CD4-positive, alpha-beta T cell (primary cell): ENCODE measurements at regions not wholly inside any gene's neighbourhood (a gene's known extent, or its start where the extent isn't known, plus 50 kb on each side); places are given as distances from the start of the nearest gene placed in this dataset.

Source experiments
- ATAC-seq: fragments of 200-7000 bp; cut with Tn5 transposase; one replicate; pipeline ENCODE4 v1.10.0; 2022; ENCODE audit warnings: mild to moderate bottlenecking; ENCODE audit not compliant: poor library complexity
- CTCF ChIA-PET: fragments of 350-600 bp; sonication (Branson Sonifier 250); formaldehyde crosslinking; loops from one replicate; lab custom pipeline; 2021; ENCODE audit warnings: antibody characterized with exemption, inconsistent platforms; lab: Charles Lee
- POLR2A ChIA-PET: fragments of 350-600 bp; sonication (Branson Sonifier 250); formaldehyde crosslinking; loops from one replicate; lab custom pipeline; 2021; ENCODE audit warnings: antibody characterized with exemption, inconsistent platforms; lab: Charles Lee
- DNase-seq, 14 experiments: peaks; one replicate each; pipeline ENCODE4 v3.0.0-alpha.2; 2013 to 2020; ENCODE audit warnings: mixed read lengths in 2 of 14
- H3K27ac ChIP-seq, 2 donors: one replicate each; pipeline versions ENCODE4 v1.5.1 to v1.7.0; 2013; ENCODE audit warnings: low read length in 2 of 2, low read depth in 1 of 2, mild to moderate bottlenecking in 1 of 2
- H3K27me3 ChIP-seq, 2 experiments: 1 replicate in 1 of 2; 2 replicates in 1 of 2; pipeline versions ENCODE4 v1.6.1 to v1.7.0; 2013; ENCODE audit warnings: low read length in 2 of 2, control low read depth in 1 of 2, mild to moderate bottlenecking in 1 of 2, moderate library complexity in 1 of 2; ENCODE audit not compliant: insufficient read depth in 2 of 2, control insufficient read depth in 1 of 2
- H3K36me3 ChIP-seq: one replicate; pipeline ENCODE4 v1.6.1; 2013; ENCODE audit warnings: low read length, control low read depth; ENCODE audit not compliant: insufficient read depth
- H3K4me1 ChIP-seq: one replicate; pipeline ENCODE4 v1.6.1; 2013; ENCODE audit warnings: low read length, control low read depth; ENCODE audit not compliant: insufficient read depth
- H3K4me3 ChIP-seq: one replicate; pipeline ENCODE4 v1.5.1; 2013; ENCODE audit warnings: mild to moderate bottlenecking, low read length, moderate library complexity
- H3K9me3 ChIP-seq, 2 experiments: 1 replicate in 1 of 2; 2 replicates in 1 of 2; pipeline versions ENCODE4 v1.6.1 to v1.7.0; 2013; ENCODE audit warnings: low read length in 2 of 2, mild to moderate bottlenecking in 2 of 2, control low read depth in 1 of 2, moderate library complexity in 1 of 2; ENCODE audit not compliant: control insufficient read depth in 1 of 2, insufficient read depth in 1 of 2
- H3K27ac Mint-ChIP-seq: one replicate; pipeline ENCODE4 v1.8.0; 2020; ENCODE audit warnings: mixed read lengths
- H3K27me3 Mint-ChIP-seq: one replicate; pipeline ENCODE4 v1.8.0; 2021; ENCODE audit warnings: mixed read lengths
- H3K36me3 Mint-ChIP-seq: one replicate; pipeline ENCODE4 v1.8.0; 2021; ENCODE audit warnings: low read depth, mixed read lengths
- H3K4me1 Mint-ChIP-seq: one replicate; pipeline ENCODE4 v1.8.0; 2021; ENCODE audit warnings: low read depth, mixed read lengths
- H3K4me3 Mint-ChIP-seq: one replicate; pipeline ENCODE4 v1.8.0; 2020; ENCODE audit warnings: mild to moderate bottlenecking, mixed read lengths
- H3K9me3 Mint-ChIP-seq: one replicate; pipeline ENCODE4 v1.8.0; 2020; ENCODE audit warnings: mixed read lengths
- intact Hi-C, 2 experiments: fragments of 100-400 bp; cut with DNase I in 1 of 2; cut with micrococcal nuclease in 1 of 2; formaldehyde crosslinking; loops; one replicate each; pipeline versions ENCODE4 v1.15.1 to v1.9.0; 2023 to 2025; cut with DNase I, micrococcal nuclease
- TF ChIP-seq, protein P1 (sequence below): fragments of 200-600 bp; IDR thresholded peaks from one replicate; pipeline ENCODE4 v1.8.0; 2022; ENCODE audit warnings: antibody characterized with exemption, mild to moderate bottlenecking

DNA sequence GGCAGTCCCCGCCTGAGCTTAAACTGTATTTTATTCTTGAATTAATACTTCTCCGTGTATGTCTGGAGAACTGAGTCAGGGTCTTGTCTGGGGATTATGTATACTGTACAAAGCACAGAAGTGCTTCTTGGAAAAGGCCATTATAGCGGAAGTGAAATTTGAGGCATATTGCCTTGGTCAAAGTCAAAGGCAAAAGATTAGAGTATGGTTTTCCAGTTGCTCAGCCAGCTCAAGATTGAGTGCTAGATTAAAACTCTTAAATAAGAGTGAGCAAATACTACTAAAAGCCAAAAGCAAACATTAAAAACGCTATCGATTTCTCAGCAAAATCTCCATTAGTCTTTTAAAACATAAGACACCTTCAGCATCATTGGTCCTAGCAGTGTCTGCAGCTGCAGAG lies 207.7 kb upstream of the MAN1A1 start:
- Mint-ChIP-seq H3K9me3 (peaks cover 2% of the 10 kb centered on the region), H3K4me3 (no peak overlapping the region), H3K4me1 (no peaks in the 10 kb centered on the region), H3K36me3 (no peaks in the 10 kb centered on the region), H3K27me3 (no peaks in the 10 kb centered on the region), H3K27ac (no peak overlapping the region)
- Histone ChIP-seq H3K27me3 (no peaks in the 10 kb centered on the region), H3K27ac (no peak overlapping the region), H3K9me3 (no peaks in the 10 kb centered on the region), H3K4me1 (no peaks in the 10 kb centered on the region), H3K4me3 (no peak overlapping the region), H3K36me3 (no peaks in the 10 kb centered on the region)
- ChIA-PET POLR2A (no interaction called here), CTCF (no interaction called here)
- TF ChIP-seq, protein P1, sequence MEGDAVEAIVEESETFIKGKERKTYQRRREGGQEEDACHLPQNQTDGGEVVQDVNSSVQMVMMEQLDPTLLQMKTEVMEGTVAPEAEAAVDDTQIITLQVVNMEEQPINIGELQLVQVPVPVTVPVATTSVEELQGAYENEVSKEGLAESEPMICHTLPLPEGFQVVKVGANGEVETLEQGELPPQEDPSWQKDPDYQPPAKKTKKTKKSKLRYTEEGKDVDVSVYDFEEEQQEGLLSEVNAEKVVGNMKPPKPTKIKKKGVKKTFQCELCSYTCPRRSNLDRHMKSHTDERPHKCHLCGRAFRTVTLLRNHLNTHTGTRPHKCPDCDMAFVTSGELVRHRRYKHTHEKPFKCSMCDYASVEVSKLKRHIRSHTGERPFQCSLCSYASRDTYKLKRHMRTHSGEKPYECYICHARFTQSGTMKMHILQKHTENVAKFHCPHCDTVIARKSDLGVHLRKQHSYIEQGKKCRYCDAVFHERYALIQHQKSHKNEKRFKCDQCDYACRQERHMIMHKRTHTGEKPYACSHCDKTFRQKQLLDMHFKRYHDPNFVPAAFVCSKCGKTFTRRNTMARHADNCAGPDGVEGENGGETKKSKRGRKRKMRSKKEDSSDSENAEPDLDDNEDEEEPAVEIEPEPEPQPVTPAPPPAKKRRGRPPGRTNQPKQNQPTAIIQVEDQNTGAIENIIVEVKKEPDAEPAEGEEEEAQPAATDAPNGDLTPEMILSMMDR: no peak
- ATAC-seq (no peak), DNase-seq (no peak)
- intact Hi-C loops: no loop called here

DNA sequence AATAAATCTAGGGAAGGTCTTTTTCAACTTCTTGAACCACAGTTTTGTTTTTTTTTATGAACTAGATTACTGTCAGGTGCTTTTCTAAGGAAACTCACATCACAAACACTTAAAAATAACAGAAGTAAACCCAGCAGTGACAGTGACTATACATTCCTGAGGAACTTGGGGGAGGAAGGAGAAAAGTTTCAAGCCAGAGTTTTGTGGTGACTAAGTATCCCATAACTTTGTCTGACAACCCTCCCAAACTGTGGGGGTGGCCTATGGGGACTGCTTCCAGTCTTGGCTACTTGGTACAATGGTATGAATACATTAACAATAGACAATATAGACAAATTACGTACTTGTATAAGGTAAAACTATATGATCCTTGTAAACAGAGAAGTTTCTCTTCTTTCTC lies 202.5 kb upstream of the MAN1A1 start:
- no peaks in the 10 kb centered on the region for H3K4me1 ChIP-seq
- H3K36me3 ChIP-seq: no peaks in the 10 kb centered on the region
- Mint-ChIP-seq H3K36me3 (no peaks in the 10 kb centered on the region), H3K4me1 (no peaks in the 10 kb centered on the region), H3K4me3 (no peak overlapping the region), H3K27ac (no peak overlapping the region), H3K27me3 (no peaks in the 10 kb centered on the region), H3K9me3 (peaks cover 2% of the 10 kb centered on the region)
- TF ChIP-seq, protein P1: no peak
- intact Hi-C loops: no loop called here
- no peaks in the 10 kb centered on the region for H3K27me3 ChIP-seq
- no peak for ATAC-seq
- CTCF ChIA-PET: no interaction called here
- POLR2A ChIA-PET: no interaction called here
- no peak for DNase-seq
- H3K27ac ChIP-seq: no peak overlapping the region
- no peak overlapping the region for H3K4me3 ChIP-seq
- H3K9me3 ChIP-seq: no peaks in the 10 kb centered on the region

DNA sequence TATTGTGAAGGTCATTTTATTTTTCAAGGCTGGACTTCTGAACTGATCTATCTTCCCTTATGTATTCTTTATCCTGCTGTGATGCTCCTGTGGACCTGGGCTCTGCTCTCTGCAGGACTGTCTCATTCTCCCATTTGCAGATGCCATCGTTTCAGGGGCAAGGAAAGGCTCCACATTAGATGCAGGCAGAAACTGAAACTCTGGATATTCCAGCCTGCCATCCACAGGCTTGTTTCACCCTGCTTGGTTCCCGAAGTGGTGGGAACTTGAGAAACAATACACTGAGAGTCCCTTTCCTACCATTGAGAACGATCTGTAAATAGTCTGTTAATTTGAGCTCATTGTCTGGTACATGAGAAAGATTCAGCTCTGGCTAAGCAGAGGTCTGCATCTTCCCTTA lies 197.5 kb upstream of the MAN1A1 start:
- Mint-ChIP-seq H3K36me3 (no peaks in the 10 kb centered on the region), H3K4me1 (no peaks in the 10 kb centered on the region), H3K27ac (no peak overlapping the region), H3K27me3 (no peaks in the 10 kb centered on the region), H3K4me3 (no peak overlapping the region), H3K9me3 (no peaks in the 10 kb centered on the region)
- no peaks in the 10 kb centered on the region for H3K27me3 ChIP-seq
- no peak for ATAC-seq
- TF ChIP-seq, protein P1: no peak
- no peaks in the 10 kb centered on the region for H3K4me1 ChIP-seq
- no peaks in the 10 kb centered on the region for H3K36me3 ChIP-seq
- intact Hi-C loops: no loop called here
- H3K4me3 ChIP-seq: no peak overlapping the region
- POLR2A ChIA-PET: no interaction called here
- CTCF ChIA-PET: no interaction called here
- H3K9me3 ChIP-seq: no peaks in the 10 kb centered on the region
- no peak for DNase-seq
- H3K27ac ChIP-seq: no peak overlapping the region
